ENCODE measurements at regions not wholly inside any gene's neighbourhood (a gene's known extent, or its start where the extent isn't known, plus 50 kb on each side); places are given as distances from the start of the nearest gene placed in this dataset.

DNA sequence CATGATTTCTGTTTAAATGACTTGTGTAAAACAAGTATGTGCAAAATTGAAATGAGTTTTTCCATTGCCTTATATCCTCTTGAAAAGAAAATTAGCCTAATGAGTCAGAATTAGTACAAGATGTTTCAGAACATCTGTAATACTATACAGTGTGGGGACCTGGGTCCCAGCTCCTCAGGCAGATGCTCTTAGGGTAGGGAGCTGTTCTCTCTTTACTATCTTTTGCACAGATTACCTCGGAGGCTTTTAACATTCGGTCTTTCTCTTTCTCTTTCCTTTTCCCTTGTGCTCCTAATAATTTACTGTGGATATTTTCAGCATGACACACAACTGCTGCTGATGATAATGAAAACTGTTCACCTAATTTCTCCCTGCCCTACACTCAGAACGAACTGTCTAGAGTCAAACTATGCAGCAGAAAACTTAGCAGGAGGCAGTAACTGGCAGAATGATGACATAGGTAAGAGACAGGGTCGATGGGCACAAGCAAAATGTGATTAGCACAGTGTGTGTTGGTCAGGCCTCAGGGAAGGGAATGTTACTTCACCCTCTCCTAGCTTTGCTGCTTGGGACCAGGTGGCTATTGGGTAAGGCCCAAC lies 455.3 kb downstream of the PDHA2 start:
- TF ChIP-seq, protein P1, sequence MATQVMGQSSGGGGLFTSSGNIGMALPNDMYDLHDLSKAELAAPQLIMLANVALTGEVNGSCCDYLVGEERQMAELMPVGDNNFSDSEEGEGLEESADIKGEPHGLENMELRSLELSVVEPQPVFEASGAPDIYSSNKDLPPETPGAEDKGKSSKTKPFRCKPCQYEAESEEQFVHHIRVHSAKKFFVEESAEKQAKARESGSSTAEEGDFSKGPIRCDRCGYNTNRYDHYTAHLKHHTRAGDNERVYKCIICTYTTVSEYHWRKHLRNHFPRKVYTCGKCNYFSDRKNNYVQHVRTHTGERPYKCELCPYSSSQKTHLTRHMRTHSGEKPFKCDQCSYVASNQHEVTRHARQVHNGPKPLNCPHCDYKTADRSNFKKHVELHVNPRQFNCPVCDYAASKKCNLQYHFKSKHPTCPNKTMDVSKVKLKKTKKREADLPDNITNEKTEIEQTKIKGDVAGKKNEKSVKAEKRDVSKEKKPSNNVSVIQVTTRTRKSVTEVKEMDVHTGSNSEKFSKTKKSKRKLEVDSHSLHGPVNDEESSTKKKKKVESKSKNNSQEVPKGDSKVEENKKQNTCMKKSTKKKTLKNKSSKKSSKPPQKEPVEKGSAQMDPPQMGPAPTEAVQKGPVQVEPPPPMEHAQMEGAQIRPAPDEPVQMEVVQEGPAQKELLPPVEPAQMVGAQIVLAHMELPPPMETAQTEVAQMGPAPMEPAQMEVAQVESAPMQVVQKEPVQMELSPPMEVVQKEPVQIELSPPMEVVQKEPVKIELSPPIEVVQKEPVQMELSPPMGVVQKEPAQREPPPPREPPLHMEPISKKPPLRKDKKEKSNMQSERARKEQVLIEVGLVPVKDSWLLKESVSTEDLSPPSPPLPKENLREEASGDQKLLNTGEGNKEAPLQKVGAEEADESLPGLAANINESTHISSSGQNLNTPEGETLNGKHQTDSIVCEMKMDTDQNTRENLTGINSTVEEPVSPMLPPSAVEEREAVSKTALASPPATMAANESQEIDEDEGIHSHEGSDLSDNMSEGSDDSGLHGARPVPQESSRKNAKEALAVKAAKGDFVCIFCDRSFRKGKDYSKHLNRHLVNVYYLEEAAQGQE (IDR thresholded peaks at IDR 0.05) = no peak
- TF ChIP-seq, protein P2, sequence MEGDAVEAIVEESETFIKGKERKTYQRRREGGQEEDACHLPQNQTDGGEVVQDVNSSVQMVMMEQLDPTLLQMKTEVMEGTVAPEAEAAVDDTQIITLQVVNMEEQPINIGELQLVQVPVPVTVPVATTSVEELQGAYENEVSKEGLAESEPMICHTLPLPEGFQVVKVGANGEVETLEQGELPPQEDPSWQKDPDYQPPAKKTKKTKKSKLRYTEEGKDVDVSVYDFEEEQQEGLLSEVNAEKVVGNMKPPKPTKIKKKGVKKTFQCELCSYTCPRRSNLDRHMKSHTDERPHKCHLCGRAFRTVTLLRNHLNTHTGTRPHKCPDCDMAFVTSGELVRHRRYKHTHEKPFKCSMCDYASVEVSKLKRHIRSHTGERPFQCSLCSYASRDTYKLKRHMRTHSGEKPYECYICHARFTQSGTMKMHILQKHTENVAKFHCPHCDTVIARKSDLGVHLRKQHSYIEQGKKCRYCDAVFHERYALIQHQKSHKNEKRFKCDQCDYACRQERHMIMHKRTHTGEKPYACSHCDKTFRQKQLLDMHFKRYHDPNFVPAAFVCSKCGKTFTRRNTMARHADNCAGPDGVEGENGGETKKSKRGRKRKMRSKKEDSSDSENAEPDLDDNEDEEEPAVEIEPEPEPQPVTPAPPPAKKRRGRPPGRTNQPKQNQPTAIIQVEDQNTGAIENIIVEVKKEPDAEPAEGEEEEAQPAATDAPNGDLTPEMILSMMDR (IDR thresholded peaks at IDR 0.05; ENCODE audit: low read depth, low read length, missing input control) = no peak
- TF ChIP-seq YY1 (IDR thresholded peaks at IDR 0.05) = no peak
- TF ChIP-seq, protein P3, sequence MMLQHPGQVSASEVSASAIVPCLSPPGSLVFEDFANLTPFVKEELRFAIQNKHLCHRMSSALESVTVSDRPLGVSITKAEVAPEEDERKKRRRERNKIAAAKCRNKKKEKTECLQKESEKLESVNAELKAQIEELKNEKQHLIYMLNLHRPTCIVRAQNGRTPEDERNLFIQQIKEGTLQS (IDR thresholded peaks at IDR 0.05) = no peak
- TF ChIP-seq, protein P4, sequence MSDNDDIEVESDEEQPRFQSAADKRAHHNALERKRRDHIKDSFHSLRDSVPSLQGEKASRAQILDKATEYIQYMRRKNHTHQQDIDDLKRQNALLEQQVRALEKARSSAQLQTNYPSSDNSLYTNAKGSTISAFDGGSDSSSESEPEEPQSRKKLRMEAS (IDR thresholded peaks at IDR 0.05) = no peak
- TF ChIP-seq HNF4G (IDR thresholded peaks at IDR 0.05) = no peak
- no peak for TF ChIP-seq JUND (IDR thresholded peaks at IDR 0.05)

Data from liver (tissue), 3 donors.